Peyer's patch (tissue), 4 donors: ENCODE measurements at regions not wholly inside any gene's neighbourhood (a gene's known extent, or its start where the extent isn't known, plus 50 kb on each side); places are given as distances from the start of the nearest gene placed in this dataset.

Experiments used
- DNase-seq, 3 donors: peaks; one replicate each; pipeline ENCODE4 v3.0.0-alpha.2; 2017 to 2019
- H3K27ac ChIP-seq, 4 donors: fragments of 200-600 bp; sonication (generic); one replicate each; pipeline ENCODE4 v1.5.1; 2016 to 2019
- H3K27me3 ChIP-seq, 2 donors: fragments of 200-600 bp; sonication (generic); one replicate each; pipeline ENCODE4 v1.5.1; 2019
- H3K36me3 ChIP-seq, 3 donors: fragments of 200-600 bp; sonication (generic); one replicate each; pipeline ENCODE4 v1.5.1; 2016 to 2019
- H3K4me1 ChIP-seq, 4 donors: fragments of 200-600 bp; sonication (generic); one replicate each; pipeline ENCODE4 v1.5.1; 2016 to 2019
- H3K4me3 ChIP-seq, 4 donors: fragments of 200-600 bp; sonication (generic); 1 replicate in 3 of 4; 2 replicates in 1 of 4; pipeline ENCODE4 v1.5.1; 2016 to 2019; ENCODE audit warnings: mild to moderate bottlenecking in 1 of 4
- H3K9me3 ChIP-seq, 4 donors: fragments of 200-600 bp; sonication (generic); one replicate each; pipeline ENCODE4 v1.5.1; 2016 to 2019; ENCODE audit warnings: mild to moderate bottlenecking in 1 of 4
- POLR2A ChIP-seq, 2 donors: fragments of 450-650 bp; IDR thresholded peaks; one replicate each; pipeline ENCODE4 v1.5.1; 2017; ENCODE audit warnings: antibody characterized with exemption in 2 of 2, mild to moderate bottlenecking in 2 of 2, moderate library complexity in 2 of 2
- TF ChIP-seq, protein P1 (sequence below), 6 experiments: fragments of 450-650 bp in 4 of 6; fragments of 200-600 bp in 2 of 6; sonication (generic) in 1 of 6; IDR thresholded peaks; one replicate each; pipeline ENCODE4 v1.5.1; 2017 to 2019; ENCODE audit warnings: antibody characterized with exemption in 6 of 6, mild to moderate bottlenecking in 3 of 6, moderate library complexity in 1 of 6

DNA sequence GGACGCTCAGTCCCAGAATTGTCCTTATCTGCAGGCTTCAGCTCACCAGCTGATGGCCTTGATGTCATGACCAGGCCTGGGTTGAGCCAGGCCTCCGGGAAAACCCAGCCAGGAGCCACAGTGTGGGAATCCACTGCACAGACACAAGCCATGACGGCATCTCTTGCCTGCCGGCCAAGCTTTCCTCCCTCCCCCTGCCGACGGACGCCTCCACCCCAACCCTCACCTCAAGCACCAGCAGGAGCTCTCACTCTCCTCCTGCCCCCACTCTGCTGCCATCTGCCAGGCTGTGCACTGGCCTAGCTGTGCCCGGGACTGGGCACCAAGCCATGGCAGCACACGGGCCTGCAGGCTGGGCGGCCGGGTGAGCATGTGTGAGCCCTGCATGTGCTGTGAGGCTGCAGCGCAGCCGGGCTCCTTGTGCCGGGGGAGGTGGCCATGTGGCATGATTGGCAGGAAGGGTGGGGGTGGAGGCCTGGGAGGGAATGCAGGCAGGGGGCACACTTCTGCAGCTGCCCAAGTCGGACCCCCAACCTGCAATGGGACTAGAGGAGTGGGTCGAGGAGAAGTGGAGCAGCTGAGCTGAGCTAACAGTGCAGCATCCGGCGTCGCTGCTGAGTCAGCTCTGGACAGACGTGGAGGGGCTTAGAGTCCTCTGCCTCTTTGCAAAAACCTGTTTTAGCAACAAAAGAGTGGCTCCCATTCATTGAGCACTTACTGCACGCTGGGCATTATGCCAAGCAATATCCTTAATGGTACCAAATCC is 268.5 kb downstream of the CBLN1 start:
- Histone ChIP-seq H3K36me3 (no peaks in the 10 kb centered on the region), H3K9me3 (peaks cover 0 to 5% (median 0%) of the 10 kb centered on the region in 4 donors), H3K4me1 (no peaks in the 10 kb centered on the region), H3K4me3 (no peak overlapping the region), H3K27ac (no peak overlapping the region), H3K27me3 (no peaks in the 10 kb centered on the region)
- TF ChIP-seq, protein P1, sequence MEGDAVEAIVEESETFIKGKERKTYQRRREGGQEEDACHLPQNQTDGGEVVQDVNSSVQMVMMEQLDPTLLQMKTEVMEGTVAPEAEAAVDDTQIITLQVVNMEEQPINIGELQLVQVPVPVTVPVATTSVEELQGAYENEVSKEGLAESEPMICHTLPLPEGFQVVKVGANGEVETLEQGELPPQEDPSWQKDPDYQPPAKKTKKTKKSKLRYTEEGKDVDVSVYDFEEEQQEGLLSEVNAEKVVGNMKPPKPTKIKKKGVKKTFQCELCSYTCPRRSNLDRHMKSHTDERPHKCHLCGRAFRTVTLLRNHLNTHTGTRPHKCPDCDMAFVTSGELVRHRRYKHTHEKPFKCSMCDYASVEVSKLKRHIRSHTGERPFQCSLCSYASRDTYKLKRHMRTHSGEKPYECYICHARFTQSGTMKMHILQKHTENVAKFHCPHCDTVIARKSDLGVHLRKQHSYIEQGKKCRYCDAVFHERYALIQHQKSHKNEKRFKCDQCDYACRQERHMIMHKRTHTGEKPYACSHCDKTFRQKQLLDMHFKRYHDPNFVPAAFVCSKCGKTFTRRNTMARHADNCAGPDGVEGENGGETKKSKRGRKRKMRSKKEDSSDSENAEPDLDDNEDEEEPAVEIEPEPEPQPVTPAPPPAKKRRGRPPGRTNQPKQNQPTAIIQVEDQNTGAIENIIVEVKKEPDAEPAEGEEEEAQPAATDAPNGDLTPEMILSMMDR (IDR thresholded peaks at IDR 0.05), result no peak
- TF ChIP-seq POLR2A (IDR thresholded peaks at IDR 0.05), result no peak
- DNase-seq, result no peak

DNA sequence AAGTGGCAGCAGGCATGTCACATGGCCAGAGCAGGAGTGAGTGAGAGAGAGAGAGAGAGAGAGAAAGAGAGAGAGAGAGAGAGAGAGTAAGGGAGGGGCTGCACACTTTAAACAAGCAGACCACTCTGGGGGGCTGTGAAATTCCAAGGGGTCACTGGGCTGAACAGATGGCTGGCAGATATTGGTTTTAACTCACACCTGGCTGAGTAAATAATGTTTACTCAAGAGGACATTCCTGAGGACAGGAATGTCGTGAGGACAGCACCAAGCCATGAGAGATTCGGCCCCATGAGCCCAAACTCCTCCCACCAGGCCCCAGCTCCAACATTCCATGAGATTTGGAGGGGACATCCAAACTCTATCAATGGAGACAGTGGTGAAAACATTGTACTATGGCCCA is 269.7 kb downstream of the CBLN1 start:
- H3K4me1 ChIP-seq, result no peaks in the 10 kb centered on the region
- no peak for DNase-seq

GRCh38 chr16:49010879-49011278 is 270.8 kb downstream of the CBLN1 start:
- no peak for DNase-seq
- H3K4me3 ChIP-seq, result no peak overlapping the region
- no peaks in the 10 kb centered on the region for H3K27me3 ChIP-seq
- peaks cover 0 to 5% (median 0%) of the 10 kb centered on the region in 4 donors for H3K9me3 ChIP-seq
- H3K4me1 ChIP-seq, result no peaks in the 10 kb centered on the region
- H3K27ac ChIP-seq, result no peak overlapping the region
- H3K36me3 ChIP-seq, result no peaks in the 10 kb centered on the region
- TF ChIP-seq, protein P1 (IDR thresholded peaks at IDR 0.05), result no peak
- TF ChIP-seq POLR2A (IDR thresholded peaks at IDR 0.05), result no peak

More for the DNA sequence above, 269.7 kb downstream of the CBLN1 start:
- no peaks in the 10 kb centered on the region for H3K36me3 ChIP-seq
- H3K4me3 ChIP-seq, result no peak overlapping the region
- TF ChIP-seq POLR2A (IDR thresholded peaks at IDR 0.05), result no peak
- TF ChIP-seq, protein P1 (IDR thresholded peaks at IDR 0.05), result no peak
- H3K27ac ChIP-seq, result no peak overlapping the region
- H3K27me3 ChIP-seq, result no peaks in the 10 kb centered on the region
- H3K9me3 ChIP-seq, result peaks cover 0 to 5% (median 0%) of the 10 kb centered on the region in 4 donors

DNA sequence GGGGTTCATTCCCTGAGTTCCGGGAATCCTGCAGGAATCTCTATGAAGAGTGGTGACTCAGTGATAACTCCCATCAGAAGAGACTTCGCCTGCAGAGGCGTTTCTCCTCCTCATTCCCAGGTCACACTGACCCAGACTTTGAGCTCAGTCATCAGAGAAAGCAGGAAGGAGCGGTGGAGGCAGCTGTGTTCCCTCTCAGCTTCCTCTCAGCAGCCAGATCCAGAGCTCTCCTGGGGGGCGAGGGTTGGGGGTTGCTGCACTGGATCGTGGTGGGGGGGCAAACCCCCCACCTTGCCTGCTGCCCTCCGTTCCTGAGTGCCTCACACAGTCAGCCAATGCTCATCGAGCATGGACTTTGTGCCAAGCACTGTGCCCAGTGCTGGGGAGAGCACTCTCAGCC is 271.2 kb downstream of the CBLN1 start:
- Histone ChIP-seq H3K9me3 (peaks cover 0 to 5% (median 0%) of the 10 kb centered on the region in 4 donors), H3K4me3 (no peak overlapping the region), H3K36me3 (no peaks in the 10 kb centered on the region), H3K4me1 (no peaks in the 10 kb centered on the region), H3K27me3 (no peaks in the 10 kb centered on the region), H3K27ac (no peak overlapping the region)
- no peak for DNase-seq
- TF ChIP-seq, protein P1 (IDR thresholded peaks at IDR 0.05), result no peak
- no peak for TF ChIP-seq POLR2A (IDR thresholded peaks at IDR 0.05)

DNA sequence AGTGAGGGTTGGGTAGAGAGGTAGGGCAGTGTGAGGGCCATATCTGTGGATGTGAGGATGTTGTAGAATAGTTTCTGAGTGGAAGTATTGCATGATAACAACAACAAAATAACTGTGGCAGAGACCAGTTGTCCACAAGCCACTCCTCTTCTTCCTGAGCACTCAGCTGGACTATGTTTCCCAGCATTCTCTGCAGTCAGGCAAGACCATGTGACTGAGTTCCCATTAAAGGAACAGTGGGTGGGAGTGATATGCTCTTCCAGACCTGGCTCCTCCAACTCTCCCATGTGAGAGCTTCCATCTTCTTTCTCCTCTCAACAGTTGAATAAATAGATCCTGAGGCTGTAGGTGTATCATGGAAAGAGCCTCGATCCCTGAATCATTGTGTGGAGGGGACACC is 272.4 kb downstream of the CBLN1 start:
- H3K27me3 ChIP-seq, result no peaks in the 10 kb centered on the region
- TF ChIP-seq, protein P1 (IDR thresholded peaks at IDR 0.05), result no peak
- TF ChIP-seq POLR2A (IDR thresholded peaks at IDR 0.05), result no peak
- no peak overlapping the region for H3K4me3 ChIP-seq

More for the DNA sequence above, 272.4 kb downstream of the CBLN1 start:
- H3K9me3 ChIP-seq, result peaks cover 0 to 5% (median 0%) of the 10 kb centered on the region in 4 donors
- no peak overlapping the region for H3K27ac ChIP-seq
- DNase-seq, result no peak
- H3K36me3 ChIP-seq, result no peaks in the 10 kb centered on the region
- H3K4me1 ChIP-seq, result no peaks in the 10 kb centered on the region
